Smooth muscle cell (in vitro differentiated cells): ENCODE measurements at regions not wholly inside any gene's neighbourhood (a gene's known extent, or its start where the extent isn't known, plus 50 kb on each side); places are given as distances from the start of the nearest gene placed in this dataset.

Experiments used
- DNase-seq: peaks from one replicate; lab custom pipeline; 2025; ENCODE audit not compliant: unreplicated experiment; lab: John Stamatoyannopoulos, UW
- H2AFZ ChIP-seq: fragments of 200-600 bp; sonication (generic); 2 replicates; pipeline ENCODE4 v1.6.0; 2016; ENCODE audit warnings: antibody characterized with exemption, low read depth, mild to moderate bottlenecking
- H3F3A ChIP-seq: fragments of 200-600 bp; sonication (generic); 2 replicates; pipeline ENCODE4 v1.6.0; 2017; ENCODE audit warnings: antibody characterized with exemption, low read depth
- H3K27ac ChIP-seq: fragments of 200-600 bp; sonication (generic); 2 replicates; pipeline ENCODE4 v1.5.1; 2016; ENCODE audit warnings: low read depth, mild to moderate bottlenecking
- H3K27me3 ChIP-seq: fragments of 200-600 bp; sonication (generic); 2 replicates; pipeline ENCODE4 v1.6.1; 2016; ENCODE audit warnings: low read depth, mild to moderate bottlenecking
- H3K36me3 ChIP-seq: fragments of 200-600 bp; sonication (generic); 2 replicates; pipeline ENCODE4 v1.5.1; 2016; ENCODE audit warnings: low read depth
- H3K4me1 ChIP-seq: fragments of 200-600 bp; sonication (generic); 2 replicates; pipeline ENCODE4 v1.5.1; 2016; ENCODE audit warnings: low read depth
- H3K4me2 ChIP-seq: fragments of 200-600 bp; sonication (generic); 2 replicates; pipeline ENCODE4 v1.6.0; 2016; ENCODE audit warnings: mild to moderate bottlenecking
- H3K4me3 ChIP-seq: fragments of 200-600 bp; sonication (generic); 2 replicates; pipeline ENCODE4 v1.5.1; 2016; ENCODE audit warnings: mild to moderate bottlenecking
- H3K79me2 ChIP-seq: fragments of 200-600 bp; sonication (generic); 2 replicates; pipeline ENCODE4 v1.6.0; 2016; ENCODE audit warnings: low read depth, mild to moderate bottlenecking
- H3K9ac ChIP-seq: fragments of 200-600 bp; sonication (generic); 2 replicates; pipeline ENCODE4 v1.6.0; 2016; ENCODE audit warnings: low read depth
- H3K9me3 ChIP-seq: fragments of 200-600 bp; sonication (generic); replicated peaks from 2 replicates; pipeline ENCODE4 v1.5.1; 2016; ENCODE audit warnings: low read depth
- H4K20me1 ChIP-seq: fragments of 200-600 bp; sonication (generic); 2 replicates; pipeline ENCODE4 v1.6.0; 2016; ENCODE audit warnings: low read depth
- WGBS: methylation state at CpG from one replicate; pipeline ENCODE4 v1.1.7; 2016; ENCODE audit warnings: low lambda C conversion rate; 5-methylcytosine and 5-hydroxymethylcytosine counted together
- TF ChIP-seq, protein P1 (sequence below): fragments of 200-600 bp; sonication (generic); IDR thresholded peaks from 2 replicates; pipeline ENCODE4 v1.5.1; 2017; ENCODE audit warnings: borderline replicate concordance, mild to moderate bottlenecking, antibody characterized with exemption; ENCODE audit not compliant: insufficient read depth, poor library complexity, severe bottlenecking

DNA sequence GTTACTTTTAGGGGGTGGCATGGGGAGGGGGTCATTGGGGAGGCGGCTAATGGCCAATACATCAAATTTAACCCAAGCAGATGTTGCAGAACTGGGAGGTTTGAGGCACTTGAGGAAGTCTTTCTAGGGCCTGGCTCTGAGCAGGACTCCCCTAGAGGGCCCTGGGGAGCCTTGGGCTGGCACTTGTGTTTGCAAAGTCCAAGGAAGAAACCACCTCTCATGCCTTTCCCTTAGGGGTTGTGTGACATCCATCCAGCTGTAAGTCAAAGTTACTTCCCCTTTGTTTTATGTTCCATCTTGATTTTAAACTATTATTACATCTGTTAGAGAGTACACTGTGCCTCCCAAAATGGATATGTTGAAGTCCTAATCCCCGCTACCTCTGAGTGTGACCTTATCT, 159.9 kb downstream of the KATNAL1 start:
- Histone ChIP-seq H3K27me3 (no peaks in the 10 kb centered on the region), H3K27ac (no peak overlapping the region), H3K4me1 (no peaks in the 10 kb centered on the region), H3K4me3 (no peak overlapping the region), H3K9ac (no peak overlapping the region), H3K79me2 (no peaks in the 10 kb centered on the region), H3K4me2 (no peak overlapping the region), H4K20me1 (no peaks in the 10 kb centered on the region), H3F3A (peaks cover 5% of the 10 kb centered on the region), H3K9me3 (no peaks in the 10 kb centered on the region), H3K36me3 (no peaks in the 10 kb centered on the region), H2AFZ (no peak overlapping the region)
- TF ChIP-seq, protein P1, sequence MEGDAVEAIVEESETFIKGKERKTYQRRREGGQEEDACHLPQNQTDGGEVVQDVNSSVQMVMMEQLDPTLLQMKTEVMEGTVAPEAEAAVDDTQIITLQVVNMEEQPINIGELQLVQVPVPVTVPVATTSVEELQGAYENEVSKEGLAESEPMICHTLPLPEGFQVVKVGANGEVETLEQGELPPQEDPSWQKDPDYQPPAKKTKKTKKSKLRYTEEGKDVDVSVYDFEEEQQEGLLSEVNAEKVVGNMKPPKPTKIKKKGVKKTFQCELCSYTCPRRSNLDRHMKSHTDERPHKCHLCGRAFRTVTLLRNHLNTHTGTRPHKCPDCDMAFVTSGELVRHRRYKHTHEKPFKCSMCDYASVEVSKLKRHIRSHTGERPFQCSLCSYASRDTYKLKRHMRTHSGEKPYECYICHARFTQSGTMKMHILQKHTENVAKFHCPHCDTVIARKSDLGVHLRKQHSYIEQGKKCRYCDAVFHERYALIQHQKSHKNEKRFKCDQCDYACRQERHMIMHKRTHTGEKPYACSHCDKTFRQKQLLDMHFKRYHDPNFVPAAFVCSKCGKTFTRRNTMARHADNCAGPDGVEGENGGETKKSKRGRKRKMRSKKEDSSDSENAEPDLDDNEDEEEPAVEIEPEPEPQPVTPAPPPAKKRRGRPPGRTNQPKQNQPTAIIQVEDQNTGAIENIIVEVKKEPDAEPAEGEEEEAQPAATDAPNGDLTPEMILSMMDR = no peak
- DNase-seq = no peak
- 96% methylated on average over 2 of the region's 2 CpGs for WGBS

DNA sequence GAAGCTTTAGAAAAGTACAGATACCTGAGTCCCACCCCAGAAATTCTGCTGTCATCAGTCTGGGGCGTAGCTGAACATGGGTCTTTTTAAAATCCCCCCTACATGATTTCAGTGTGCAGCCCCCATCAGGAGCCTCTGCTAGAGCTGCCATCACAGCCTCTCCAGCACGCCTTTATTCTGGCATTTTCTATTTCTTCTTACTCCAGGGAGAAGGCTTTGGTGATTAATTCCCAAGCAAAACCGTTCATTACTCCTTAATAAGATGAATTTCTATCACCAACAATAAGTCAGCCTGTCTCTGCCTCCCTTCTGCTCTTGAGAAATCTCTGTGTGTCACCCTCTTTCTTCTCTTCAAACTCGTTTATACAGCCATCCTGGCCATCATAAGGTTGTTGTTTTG, 160.3 kb downstream of the KATNAL1 start:
- H4K20me1 ChIP-seq = no peaks in the 10 kb centered on the region
- no peaks in the 10 kb centered on the region for H3K27me3 ChIP-seq
- peaks cover 5% of the 10 kb centered on the region for H3F3A ChIP-seq
- H2AFZ ChIP-seq = no peak overlapping the region
- H3K4me2 ChIP-seq = no peak overlapping the region
- no peak overlapping the region for H3K9ac ChIP-seq
- no peak overlapping the region for H3K4me3 ChIP-seq
- no peaks in the 10 kb centered on the region for H3K9me3 ChIP-seq
- no peak overlapping the region for H3K27ac ChIP-seq
- WGBS = 92% methylated on average over 4 of the region's 4 CpGs
- H3K4me1 ChIP-seq = no peaks in the 10 kb centered on the region
- DNase-seq = no peak
- H3K79me2 ChIP-seq = no peaks in the 10 kb centered on the region
- TF ChIP-seq, protein P1 = no peak
- H3K36me3 ChIP-seq = no peaks in the 10 kb centered on the region

DNA sequence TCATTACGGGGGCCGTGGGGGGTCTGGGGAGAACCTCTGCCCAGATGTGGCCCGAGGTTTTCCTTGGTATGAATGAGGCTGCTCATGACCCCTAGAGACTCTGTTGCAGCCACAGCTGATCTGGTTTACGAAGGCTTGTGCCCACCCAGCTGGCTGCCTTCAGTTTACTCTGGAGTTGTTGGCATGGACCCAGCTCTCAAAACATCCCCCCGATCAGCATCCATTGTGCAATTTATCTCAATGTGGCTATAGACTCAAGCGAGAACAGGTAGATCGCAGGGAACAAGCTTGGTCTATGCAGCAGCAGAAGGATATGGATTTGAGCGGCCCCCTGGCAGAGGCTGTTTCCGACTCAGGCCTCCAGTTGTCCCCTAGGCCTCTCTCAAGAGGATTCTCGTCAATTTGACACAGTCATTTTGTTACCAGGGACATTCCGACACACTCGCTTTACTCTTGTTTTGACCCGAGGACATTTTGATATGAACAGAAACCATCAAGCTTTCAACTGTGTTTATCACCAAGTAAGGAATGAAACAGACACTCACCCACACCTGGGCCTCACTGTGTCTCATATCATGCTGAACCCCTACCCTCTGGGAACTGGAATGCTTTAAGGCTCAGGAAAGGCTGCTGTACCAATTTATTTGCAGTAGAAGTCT, 161.5 kb downstream of the KATNAL1 start:
- H3K36me3 ChIP-seq = no peaks in the 10 kb centered on the region
- H3K27me3 ChIP-seq = no peaks in the 10 kb centered on the region
- no peak overlapping the region for H3K4me3 ChIP-seq
- TF ChIP-seq, protein P1 = no peak
- H3K4me2 ChIP-seq = no peak overlapping the region
- H3F3A ChIP-seq = peaks cover 5% of the 10 kb centered on the region
- no peaks in the 10 kb centered on the region for H4K20me1 ChIP-seq
- no peak for DNase-seq
- H3K9ac ChIP-seq = no peak overlapping the region
- 97% methylated on average over 13 of the region's 13 CpGs for WGBS
- no peaks in the 10 kb centered on the region for H3K9me3 ChIP-seq
- H2AFZ ChIP-seq = no peak overlapping the region
- no peak overlapping the region for H3K27ac ChIP-seq
- H3K4me1 ChIP-seq = no peaks in the 10 kb centered on the region
- no peaks in the 10 kb centered on the region for H3K79me2 ChIP-seq
